ENCODE measurements at regions not wholly inside any gene's neighbourhood (a gene's known extent, or its start where the extent isn't known, plus 50 kb on each side); places are given as distances from the start of the nearest gene placed in this dataset.

GRCh38 chr1:229871078-229871676 is 195.9 kb upstream of the GALNT2 start:
- in situ Hi-C loops (cut with MboI; ENCODE audit: low pct_ligation_motif_present in 1 of 4, low pct_unique_long_range_greater_than_20kb in 1 of 4, low sequenced_read_pairs in 3 of 4) (loop anchor here in 1 of 4 donors (10.0 kb wide), 1 partner anchor 444 kb away; no protein-coding TSS in a partner anchor), intact Hi-C loops (cut with DNase I; ENCODE audit: low total_unique reads) (no loop called here)
- WGBS, 2 donors (ENCODE audit: low coverage in 1 of 2): 84 to 100% methylated on average over 1 to 9 of the region's 9 CpGs

GRCh38 chr1:229874136-229874535 is 192.9 kb upstream of the GALNT2 start:
- Histone ChIP-seq H3K27me3 (no peaks in the 10 kb centered on the region), H3K27ac (no peak overlapping the region), H3K4me1 (peaks cover 0 to 6% (median 5%) of the 10 kb centered on the region in 4 donors), H3K4me3 (no peak overlapping the region), H3K9me3 (no peaks in the 10 kb centered on the region), H3K36me3 (no peaks in the 10 kb centered on the region)
- DNase-seq: no peak
- intact Hi-C loops (cut with DNase I; ENCODE audit: low total_unique reads) (no loop called here), in situ Hi-C loops (cut with MboI; ENCODE audit: low pct_ligation_motif_present in 1 of 4, low pct_unique_long_range_greater_than_20kb in 1 of 4, low sequenced_read_pairs in 3 of 4) (loop anchor here in 1 of 4 donors (10.0 kb wide), 1 partner anchor 441 kb away; no protein-coding TSS in a partner anchor)
- TF ChIP-seq POLR2A (IDR thresholded peaks at IDR 0.05) (no peak), POLR2AphosphoS5 (IDR thresholded peaks at IDR 0.05) (no peak), EP300 (IDR thresholded peaks at IDR 0.05; ENCODE audit: low read depth) (no peak), CTCF (IDR thresholded peaks at IDR 0.05) (no peak)
- WGBS, 2 donors (ENCODE audit: low coverage in 1 of 2): 70 to 78% methylated on average over 3 of the region's 3 CpGs

More at GRCh38 chr1:229871078-229871676, 195.9 kb upstream of the GALNT2 start:
- peaks cover 0 to 6% (median 5%) of the 10 kb centered on the region in 4 donors for H3K4me1 ChIP-seq
- TF ChIP-seq POLR2A (IDR thresholded peaks at IDR 0.05) (no peak), CTCF (IDR thresholded peaks at IDR 0.05) (no peak), EP300 (IDR thresholded peaks at IDR 0.05; ENCODE audit: low read depth) (no peak), POLR2AphosphoS5 (IDR thresholded peaks at IDR 0.05) (no peak)
- H3K4me3 ChIP-seq: no peak overlapping the region
- no peaks in the 10 kb centered on the region for H3K9me3 ChIP-seq
- no peak overlapping the region for H3K27ac ChIP-seq
- no peak for DNase-seq
- H3K27me3 ChIP-seq: no peaks in the 10 kb centered on the region
- no peaks in the 10 kb centered on the region for H3K36me3 ChIP-seq

GRCh38 chr1:229874609-229875008 is 192.4 kb upstream of the GALNT2 start:
- no peak for TF ChIP-seq CTCF (IDR thresholded peaks at IDR 0.05)
- no peak for TF ChIP-seq POLR2AphosphoS5 (IDR thresholded peaks at IDR 0.05)
- no peak for TF ChIP-seq POLR2A (IDR thresholded peaks at IDR 0.05)
- no peak for TF ChIP-seq EP300 (IDR thresholded peaks at IDR 0.05; ENCODE audit: low read depth)
- Histone ChIP-seq H3K27ac (no peak overlapping the region), H3K4me3 (no peak overlapping the region), H3K4me1 (peaks cover 0 to 3% (median under 1%) of the 10 kb centered on the region in 4 donors), H3K9me3 (no peaks in the 10 kb centered on the region), H3K27me3 (no peaks in the 10 kb centered on the region), H3K36me3 (no peaks in the 10 kb centered on the region)
- DNase-seq: no peak
- intact Hi-C loops (cut with DNase I; ENCODE audit: low total_unique reads) (no loop called here), in situ Hi-C loops (cut with MboI; ENCODE audit: low pct_ligation_motif_present in 1 of 4, low pct_unique_long_range_greater_than_20kb in 1 of 4, low sequenced_read_pairs in 3 of 4) (loop anchor here in 1 of 4 donors (10.0 kb wide), 1 partner anchor 440 kb away; no protein-coding TSS in a partner anchor)
- WGBS, 2 donors (ENCODE audit: low coverage in 1 of 2): 90 to 92% methylated on average over 2 of the region's 2 CpGs

GRCh38 chr1:229875086-229875485 is 192.0 kb upstream of the GALNT2 start:
- no peak overlapping the region for H3K27ac ChIP-seq
- H3K4me3 ChIP-seq: no peak overlapping the region
- H3K9me3 ChIP-seq: no peaks in the 10 kb centered on the region
- H3K27me3 ChIP-seq: no peaks in the 10 kb centered on the region
- DNase-seq: no peak
- H3K36me3 ChIP-seq: no peaks in the 10 kb centered on the region
- in situ Hi-C loops (cut with MboI; ENCODE audit: low pct_ligation_motif_present in 1 of 4, low pct_unique_long_range_greater_than_20kb in 1 of 4, low sequenced_read_pairs in 3 of 4): loop anchor here in 1 of 4 donors (10.0 kb wide), 1 partner anchor 440 kb away; no protein-coding TSS in a partner anchor
- intact Hi-C loops (cut with DNase I; ENCODE audit: low total_unique reads): no loop called here
- whole genome bisulfite sequencing, 2 donors (ENCODE audit: low coverage in 1 of 2): 87% methylated on average over 4 of the region's 4 CpGs; no CpG with 5 or more reads in 1 of the 2 donors
- no peaks in the 10 kb centered on the region for H3K4me1 ChIP-seq
- TF ChIP-seq CTCF (IDR thresholded peaks at IDR 0.05): no peak
- TF ChIP-seq POLR2A (IDR thresholded peaks at IDR 0.05): no peak
- TF ChIP-seq POLR2AphosphoS5 (IDR thresholded peaks at IDR 0.05): no peak
- TF ChIP-seq EP300 (IDR thresholded peaks at IDR 0.05; ENCODE audit: low read depth): no peak
